Hepatocyte (in vitro differentiated cells): ENCODE measurements at regions not wholly inside any gene's neighbourhood (a gene's known extent, or its start where the extent isn't known, plus 50 kb on each side); places are given as distances from the start of the nearest gene placed in this dataset.
A peak's percentile ranks its signal among the peaks of the same experiment; 100 is the strongest.

Source experiments
- DNase-seq: peaks from one replicate; pipeline ENCODE4 v3.0.0-alpha.2; 2016; ENCODE audit warnings: low spot score
- H2AFZ ChIP-seq: fragments of 200-600 bp; sonication (generic); 2 replicates; pipeline ENCODE4 v1.6.0; 2016; ENCODE audit warnings: antibody characterized with exemption, mild to moderate bottlenecking
- H3K27ac ChIP-seq: fragments of 200-600 bp; sonication (generic); 2 replicates; pipeline ENCODE4 v1.5.1; 2016; ENCODE audit warnings: mild to moderate bottlenecking
- H3K27me3 ChIP-seq: fragments of 200-600 bp; sonication (generic); 2 replicates; pipeline ENCODE4 v1.6.1; 2016
- H3K36me3 ChIP-seq: fragments of 200-600 bp; sonication (generic); replicated peaks from 2 replicates; pipeline ENCODE4 v1.5.1; 2016; ENCODE audit warnings: low read depth; ENCODE audit not compliant: insufficient read depth
- H3K4me1 ChIP-seq: fragments of 200-600 bp; sonication (generic); 2 replicates; pipeline ENCODE4 v1.5.1; 2016; ENCODE audit warnings: mild to moderate bottlenecking, moderate library complexity; ENCODE audit not compliant: insufficient read depth
- H3K4me2 ChIP-seq: fragments of 200-600 bp; sonication (generic); 2 replicates; pipeline ENCODE4 v1.6.0; 2016
- H3K4me3 ChIP-seq: fragments of 200-600 bp; sonication (generic); 2 replicates; pipeline ENCODE4 v1.5.1; 2016; ENCODE audit warnings: mild to moderate bottlenecking
- H3K79me2 ChIP-seq: fragments of 200-600 bp; sonication (generic); 2 replicates; pipeline ENCODE4 v1.6.0; 2017; ENCODE audit warnings: mild to moderate bottlenecking
- H3K9me2 ChIP-seq: fragments of 200-600 bp; sonication (generic); replicated peaks from 2 replicates; pipeline ENCODE4 v1.6.0; 2017; ENCODE audit warnings: mild to moderate bottlenecking; ENCODE audit not compliant: insufficient read depth
- H3K9me3 ChIP-seq: fragments of 200-600 bp; sonication (generic); 2 replicates; pipeline ENCODE4 v1.5.1; 2016; ENCODE audit warnings: low read depth, mild to moderate bottlenecking
- H4K20me1 ChIP-seq: fragments of 200-600 bp; sonication (generic); 2 replicates; pipeline ENCODE4 v1.6.0; 2016; ENCODE audit warnings: mild to moderate bottlenecking; ENCODE audit not compliant: insufficient read depth, poor library complexity, severe bottlenecking
- CTCF ChIP-seq: fragments of 200-600 bp; sonication (generic); IDR thresholded peaks from 2 replicates; pipeline ENCODE4 v1.5.1; 2016; ENCODE audit warnings: antibody characterized with exemption, mild to moderate bottlenecking; ENCODE audit not compliant: poor library complexity
- EZH2 ChIP-seq: fragments of 200-600 bp; sonication (generic); IDR thresholded peaks from 2 replicates; pipeline ENCODE4 v1.6.1; 2016; ENCODE audit warnings: antibody characterized with exemption, mild to moderate bottlenecking, borderline replicate concordance
- EZH2phosphoT487 ChIP-seq: fragments of 200-600 bp; sonication (generic); IDR thresholded peaks from one replicate; pipeline ENCODE4 v1.6.1; 2018; ENCODE audit warnings: antibody characterized with exemption, mild to moderate bottlenecking, low read depth, moderate library complexity; ENCODE audit not compliant: unreplicated experiment, severe bottlenecking
- WGBS: methylation state at CpG from one replicate; pipeline ENCODE4 v1.1.6; 2016; ENCODE audit warnings: low lambda C conversion rate; ENCODE audit errors: missing lambda C conversion rate; 5-methylcytosine and 5-hydroxymethylcytosine counted together

GRCh38 chr2:8324164-8324856, 357.5 kb upstream of the ID2 start:
- H3K4me2 ChIP-seq = peak overlapping the region; percentile 30
- DNase-seq = peak; percentile 57

GRCh38 chr2:8324901-8325300, 357.0 kb upstream of the ID2 start:
- no peak for DNase-seq
- Histone ChIP-seq H2AFZ (no peak overlapping the region), H3K4me1 (peaks cover 8% of the 10 kb centered on the region), H3K79me2 (no peaks in the 10 kb centered on the region), H3K27me3 (no peaks in the 10 kb centered on the region), H4K20me1 (no peaks in the 10 kb centered on the region), H3K9me3 (no peaks in the 10 kb centered on the region), H3K4me3 (no peak overlapping the region), H3K36me3 (no peaks in the 10 kb centered on the region), H3K9me2 (no peaks in the 10 kb centered on the region), H3K4me2 (peak overlapping the region; percentile 30), H3K27ac (no peak overlapping the region)
- WGBS = 58% methylated on average over 5 of the region's 5 CpGs
- no peak for TF ChIP-seq EZH2
- no peak for TF ChIP-seq EZH2phosphoT487

More at GRCh38 chr2:8324164-8324856, 357.5 kb upstream of the ID2 start:
- Histone ChIP-seq H3K79me2 (no peaks in the 10 kb centered on the region), H3K27me3 (no peaks in the 10 kb centered on the region), H3K9me2 (no peaks in the 10 kb centered on the region), H3K27ac (no peak overlapping the region), H3K36me3 (no peaks in the 10 kb centered on the region), H3K4me3 (no peak overlapping the region), H3K4me1 (peaks cover 8% of the 10 kb centered on the region), H2AFZ (no peak overlapping the region), H4K20me1 (no peaks in the 10 kb centered on the region), H3K9me3 (no peaks in the 10 kb centered on the region)
- 26% methylated on average over 11 of the region's 11 CpGs for WGBS
- TF ChIP-seq EZH2phosphoT487 (no peak), CTCF (no peak), EZH2 (no peak)

GRCh38 chr2:8327371-8328100, 354.3 kb upstream of the ID2 start:
- DNase-seq = no peak
- H3K36me3 ChIP-seq = no peaks in the 10 kb centered on the region
- TF ChIP-seq CTCF (no peak), EZH2phosphoT487 (no peak), EZH2 (no peak)
- H3K9me2 ChIP-seq = no peaks in the 10 kb centered on the region
- H3K4me2 ChIP-seq = no peak overlapping the region
- no peak overlapping the region for H3K27ac ChIP-seq
- H3K4me3 ChIP-seq = no peak overlapping the region
- no peaks in the 10 kb centered on the region for H3K79me2 ChIP-seq
- H3K4me1 ChIP-seq = peaks cover 8% of the 10 kb centered on the region
- H3K27me3 ChIP-seq = no peaks in the 10 kb centered on the region
- no peaks in the 10 kb centered on the region for H3K9me3 ChIP-seq
- H4K20me1 ChIP-seq = no peaks in the 10 kb centered on the region
- H2AFZ ChIP-seq = no peak overlapping the region
- WGBS = 90% methylated on average over 8 of the region's 8 CpGs

GRCh38 chr2:8328217-8328616, 353.6 kb upstream of the ID2 start:
- no peaks in the 10 kb centered on the region for H3K9me3 ChIP-seq
- no peak overlapping the region for H2AFZ ChIP-seq
- WGBS = 95% methylated on average over 4 of the region's 4 CpGs
- TF ChIP-seq CTCF = no peak
- TF ChIP-seq EZH2phosphoT487 = no peak
- TF ChIP-seq EZH2 = no peak
- H3K4me3 ChIP-seq = no peak overlapping the region
- H3K9me2 ChIP-seq = no peaks in the 10 kb centered on the region
- H3K27me3 ChIP-seq = no peaks in the 10 kb centered on the region
- H3K4me1 ChIP-seq = peaks cover 8% of the 10 kb centered on the region
- no peaks in the 10 kb centered on the region for H3K36me3 ChIP-seq
- no peaks in the 10 kb centered on the region for H3K79me2 ChIP-seq
- no peak overlapping the region for H3K4me2 ChIP-seq
- no peak for DNase-seq
- H3K27ac ChIP-seq = no peak overlapping the region
- H4K20me1 ChIP-seq = no peaks in the 10 kb centered on the region
